Testis (tissue), 2 donors: ENCODE measurements at regions not wholly inside any gene's neighbourhood (a gene's known extent, or its start where the extent isn't known, plus 50 kb on each side); places are given as distances from the start of the nearest gene placed in this dataset.

Experiments
- DNase-seq: peaks from one replicate; pipeline ENCODE4 v3.0.0-alpha.2; 2019
- H3K27ac ChIP-seq, 2 donors: fragments of 200-600 bp; sonication (generic); one replicate each; pipeline ENCODE4 v1.5.1; 2019
- H3K27me3 ChIP-seq: fragments of 200-600 bp; sonication (generic); one replicate; pipeline ENCODE4 v1.5.1; 2019
- H3K36me3 ChIP-seq: fragments of 200-600 bp; sonication (generic); one replicate; pipeline ENCODE4 v1.5.1; 2017; ENCODE audit warnings: low read depth; ENCODE audit errors: missing control alignments
- H3K4me1 ChIP-seq: fragments of 200-600 bp; sonication (generic); one replicate; pipeline ENCODE4 v1.5.1; 2019
- H3K4me3 ChIP-seq, 2 donors: fragments of 200-600 bp; sonication (generic); one replicate each; pipeline ENCODE4 v1.5.1; 2017 to 2019
- H3K9me3 ChIP-seq: fragments of 200-600 bp; sonication (generic); one replicate; pipeline ENCODE4 v1.5.1; 2017
- CTCF ChIP-seq, 3 experiments: fragments of 450-650 bp in 2 of 3; fragments of 200-600 bp in 1 of 3; sonication (generic) in 1 of 3; IDR thresholded peaks; one replicate each; pipeline ENCODE4 v1.5.1; 2016 to 2019; ENCODE audit warnings: antibody characterized with exemption in 3 of 3, mild to moderate bottlenecking in 2 of 3, moderate library complexity in 1 of 3
- POLR2A ChIP-seq: fragments of 450-650 bp; IDR thresholded peaks from one replicate; pipeline ENCODE4 v1.6.1; 2017; ENCODE audit warnings: antibody characterized with exemption, mild to moderate bottlenecking, moderate library complexity
- WGBS, 2 donors: methylation state at CpG; one replicate each; pipeline ENCODE4 v1.1.5; 2018; 5-methylcytosine and 5-hydroxymethylcytosine counted together
- intact Hi-C: fragments of 100-400 bp; cut with DNase I; formaldehyde crosslinking; loops from one replicate; pipeline ENCODE4 v1.15.1; 2023; ENCODE audit warnings: low total_unique reads

GRCh38 chr3:116896116-116896515 lies 186.5 kb downstream of the TUSC7 start:
- Histone ChIP-seq H3K27ac (no peak overlapping the region), H3K27me3 (no peaks in the 10 kb centered on the region), H3K4me1 (no peaks in the 10 kb centered on the region), H3K9me3 (no peaks in the 10 kb centered on the region), H3K36me3 (no peaks in the 10 kb centered on the region), H3K4me3 (no peak overlapping the region)
- no peak for DNase-seq
- WGBS, 2 donors = 83 to 95% methylated on average over 2 of the region's 2 CpGs
- TF ChIP-seq POLR2A (no peak), CTCF (IDR thresholded peaks at IDR 0.05) (no peak)
- intact Hi-C loops = no loop called here

GRCh38 chr3:116897382-116897781 lies 187.8 kb downstream of the TUSC7 start:
- 85 to 93% methylated on average over 3 of the region's 3 CpGs for WGBS, 2 donors
- no peaks in the 10 kb centered on the region for H3K9me3 ChIP-seq
- intact Hi-C loops = no loop called here

DNA sequence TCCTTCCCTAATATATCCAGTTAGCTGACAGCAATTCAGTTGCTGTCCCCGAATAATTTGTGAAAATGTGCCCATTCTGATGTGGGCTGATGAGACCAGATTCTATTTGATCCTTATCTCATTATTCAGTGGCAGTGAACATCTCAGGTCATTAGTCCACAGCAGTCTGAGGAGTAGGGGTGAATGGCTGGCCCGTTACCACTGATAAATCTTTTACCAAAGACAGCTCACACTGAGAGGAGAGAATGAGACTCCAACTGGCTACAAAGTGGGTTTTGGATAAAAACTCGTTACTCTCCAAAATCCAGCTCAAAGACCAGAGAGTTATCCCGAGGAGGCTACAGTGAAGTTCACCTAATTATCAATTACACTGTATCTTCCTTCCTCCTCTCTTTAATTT lies 189.7 kb downstream of the TUSC7 start:
- intact Hi-C loops = no loop called here
- no peaks in the 10 kb centered on the region for H3K27me3 ChIP-seq
- H3K36me3 ChIP-seq = no peaks in the 10 kb centered on the region
- H3K9me3 ChIP-seq = no peaks in the 10 kb centered on the region
- WGBS, 2 donors = 84 to 86% methylated on average over 4 of the region's 4 CpGs
- no peak overlapping the region for H3K4me3 ChIP-seq
- TF ChIP-seq CTCF (IDR thresholded peaks at IDR 0.05) (no peak), POLR2A (no peak)
- H3K27ac ChIP-seq = no peak overlapping the region
- H3K4me1 ChIP-seq = no peaks in the 10 kb centered on the region
- DNase-seq = no peak

More at GRCh38 chr3:116897382-116897781, 187.8 kb downstream of the TUSC7 start:
- no peak for DNase-seq
- H3K4me3 ChIP-seq = no peak overlapping the region
- H3K36me3 ChIP-seq = no peaks in the 10 kb centered on the region
- no peak overlapping the region for H3K27ac ChIP-seq
- no peaks in the 10 kb centered on the region for H3K4me1 ChIP-seq
- TF ChIP-seq POLR2A (no peak), CTCF (IDR thresholded peaks at IDR 0.05) (no peak)
- no peaks in the 10 kb centered on the region for H3K27me3 ChIP-seq

- Histone ChIP-seq H3K9me3 (no peaks in the 10 kb centered on the region), H3K27ac (no peak overlapping the region), H3K4me1 (no peaks in the 10 kb centered on the region), H3K36me3 (no peaks in the 10 kb centered on the region), H3K4me3 (no peak overlapping the region), H3K27me3 (no peaks in the 10 kb centered on the region)
- no peak for DNase-seq
- intact Hi-C loops = no loop called here
- TF ChIP-seq CTCF (IDR thresholded peaks at IDR 0.05) = no peak
- no peak for TF ChIP-seq POLR2A
- 87 to 90% methylated on average over 3 of the region's 3 CpGs for WGBS, 2 donors
Observed at GRCh38 chr3:116905334-116905733, 195.8 kb downstream of the TUSC7 start.

DNA sequence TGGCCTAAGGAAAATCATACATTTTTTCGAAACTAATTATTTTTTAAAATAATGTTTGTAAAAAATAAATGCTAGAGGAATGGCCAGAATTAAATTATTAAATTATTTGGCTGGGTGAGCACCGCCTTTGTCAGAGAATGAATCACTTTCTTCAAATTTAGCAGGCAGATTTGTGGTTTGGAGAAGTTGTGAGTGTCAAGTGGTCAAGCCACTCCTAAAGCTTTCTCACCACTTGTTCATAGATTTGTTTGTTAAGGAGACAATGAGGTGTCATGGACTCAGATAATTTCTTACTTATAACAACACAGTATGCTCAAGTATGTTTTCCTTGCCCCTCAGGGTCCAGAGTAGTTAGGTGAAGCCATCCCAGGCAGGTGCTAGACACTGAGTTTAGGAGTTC lies 196.2 kb downstream of the TUSC7 start:
- H3K4me3 ChIP-seq = no peak overlapping the region
- no peaks in the 10 kb centered on the region for H3K36me3 ChIP-seq
- no peaks in the 10 kb centered on the region for H3K4me1 ChIP-seq
- intact Hi-C loops = no loop called here
- H3K9me3 ChIP-seq = no peaks in the 10 kb centered on the region
- DNase-seq = no peak
- no peak overlapping the region for H3K27ac ChIP-seq
- no peaks in the 10 kb centered on the region for H3K27me3 ChIP-seq
- 92 to 98% methylated on average over 2 of the region's 2 CpGs for WGBS, 2 donors
- no peak for TF ChIP-seq CTCF (IDR thresholded peaks at IDR 0.05)
- TF ChIP-seq POLR2A = no peak
